Cerebellar nuclear complex (tissue), 1 donor: ENCODE measurements at regions not wholly inside any gene's neighbourhood (a gene's known extent, or its start where the extent isn't known, plus 50 kb on each side); places are given as distances from the start of the nearest gene placed in this dataset.
A peak's percentile ranks its signal among the peaks of the same experiment; 100 is the strongest.

Experiments used
- DNase-seq, 2 experiments: peaks; one replicate each; lab custom pipeline; 2025; lab: John Stamatoyannopoulos, UW

- DNase-seq = no peak
Measured at GRCh38 chr1:5340560-5341130, 651.6 kb downstream of the NPHP4 start.

GRCh38 chr1:5338466-5338865 is 653.8 kb downstream of the NPHP4 start:
- DNase-seq = no peak

- no peak for DNase-seq
Measured at GRCh38 chr1:5333291-5333690, 658.9 kb downstream of the NPHP4 start.

- no peak for DNase-seq
Measured at GRCh38 chr1:5331101-5331500, 661.1 kb downstream of the NPHP4 start.

- DNase-seq = no peak
Measured at GRCh38 chr1:5329068-5329739, 663.0 kb downstream of the NPHP4 start.

- no peak for DNase-seq
Measured at GRCh38 chr1:5324883-5325282, 667.3 kb downstream of the NPHP4 start.

- no peak for DNase-seq
Measured at GRCh38 chr1:5318143-5318816, 663.9 kb downstream of the AJAP1 start.

GRCh38 chr1:5317391-5317790 is 663.0 kb downstream of the AJAP1 start:
- DNase-seq = no peak

- no peak for DNase-seq
Measured at GRCh38 chr1:5312862-5313261, 658.5 kb downstream of the AJAP1 start.

GRCh38 chr1:5312293-5312674 is 657.9 kb downstream of the AJAP1 start:
- DNase-seq = no peak

GRCh38 chr1:5311634-5312292 is 657.4 kb downstream of the AJAP1 start:
- no peak for DNase-seq

- DNase-seq = no peak
Measured at GRCh38 chr1:5311147-5311546, 656.7 kb downstream of the AJAP1 start.

GRCh38 chr1:5308249-5308648 is 653.8 kb downstream of the AJAP1 start:
- DNase-seq = no peak

GRCh38 chr1:5304702-5305101 is 650.3 kb downstream of the AJAP1 start:
- DNase-seq = no peak

GRCh38 chr1:5298376-5298775 is 644.0 kb downstream of the AJAP1 start:
- DNase-seq = no peak

- DNase-seq = no peak
Measured at GRCh38 chr1:5297886-5298239, 643.5 kb downstream of the AJAP1 start.

- DNase-seq = no peak
Measured at GRCh38 chr1:5297180-5297885, 642.9 kb downstream of the AJAP1 start.

- DNase-seq = no peak
Measured at GRCh38 chr1:5296557-5297179, 642.3 kb downstream of the AJAP1 start.

- DNase-seq = no peak
Measured at GRCh38 chr1:5296095-5296494, 641.7 kb downstream of the AJAP1 start.

GRCh38 chr1:5291889-5292288 is 637.5 kb downstream of the AJAP1 start:
- DNase-seq = no peak

GRCh38 chr1:5287178-5288150 is 633.1 kb downstream of the AJAP1 start:
- DNase-seq = peak in 1 of 2 experiments; percentile 2
